ENCODE measurements at regions not wholly inside any gene's neighbourhood (a gene's known extent, or its start where the extent isn't known, plus 50 kb on each side); places are given as distances from the start of the nearest gene placed in this dataset.
"Not testable (repeated sequence)": the region's sequence is repeated elsewhere in the genome, so short reads cannot be mapped to it uniquely, and the experiment has no call there.

DNA sequence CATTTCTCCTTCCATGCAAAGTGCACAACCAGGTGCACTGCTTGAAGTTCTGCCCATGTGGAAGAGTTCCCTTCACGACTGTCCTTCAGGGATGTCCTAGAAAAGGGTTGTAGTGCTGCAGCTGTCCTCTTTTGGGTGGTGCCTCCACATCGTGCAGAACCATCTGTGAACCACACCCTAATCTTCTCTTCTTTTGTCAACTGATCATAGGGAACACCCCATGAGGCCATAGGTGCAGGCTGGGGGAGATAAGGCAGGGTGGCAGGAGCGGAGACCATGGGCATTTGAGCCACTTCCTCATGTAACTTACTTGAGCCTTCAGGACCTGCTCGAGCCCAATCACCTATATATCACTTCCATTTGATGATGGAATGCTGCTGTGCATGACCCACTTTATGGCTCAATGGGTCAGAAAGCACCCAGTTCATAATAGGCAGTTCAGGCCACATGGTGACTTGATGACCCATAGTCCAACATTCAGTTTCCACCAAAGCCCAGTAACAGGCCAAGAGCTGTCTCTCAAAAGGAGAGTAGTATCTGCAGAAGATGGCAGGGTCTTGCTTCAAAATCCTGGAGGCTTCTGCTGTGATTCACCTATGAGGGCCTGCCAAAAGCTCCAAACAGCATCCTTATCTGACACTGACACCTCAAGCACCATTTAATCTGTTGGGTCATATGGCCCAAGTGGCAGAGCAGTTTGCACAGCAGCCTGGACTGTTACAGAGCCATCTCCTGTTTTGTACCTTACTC is 84.7 kb upstream of the CYRIA start:
- no peak for DNase-seq (ENCODE audit: low spot score)

GRCh38 chr2:16748511-16749266 is 83.1 kb upstream of the CYRIA start:
- not testable (repeated sequence) for DNase-seq (ENCODE audit: low spot score)

DNA sequence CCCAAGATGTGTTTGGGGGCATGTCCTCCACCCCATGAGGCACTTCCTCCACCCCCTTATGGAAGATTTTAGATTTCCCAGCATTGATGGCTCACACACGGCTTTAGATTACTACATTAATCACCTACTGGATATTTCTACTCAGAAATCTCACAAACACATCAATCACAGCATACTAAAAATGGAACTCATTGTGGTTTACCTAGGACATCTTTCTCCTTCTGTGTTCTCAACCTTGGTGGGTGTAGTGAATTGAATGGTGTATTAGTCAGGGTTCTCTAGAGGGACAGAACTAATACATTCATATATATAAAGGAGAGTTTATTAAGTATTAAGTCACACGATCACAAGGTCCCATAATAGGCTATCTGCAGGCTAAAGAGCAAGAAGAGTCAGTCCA is 82.1 kb upstream of the CYRIA start:
- DNase-seq (ENCODE audit: low spot score), result no peak

GRCh38 chr2:16747257-16747656 is 81.6 kb upstream of the CYRIA start:
- no peak for DNase-seq (ENCODE audit: low spot score)

DNA sequence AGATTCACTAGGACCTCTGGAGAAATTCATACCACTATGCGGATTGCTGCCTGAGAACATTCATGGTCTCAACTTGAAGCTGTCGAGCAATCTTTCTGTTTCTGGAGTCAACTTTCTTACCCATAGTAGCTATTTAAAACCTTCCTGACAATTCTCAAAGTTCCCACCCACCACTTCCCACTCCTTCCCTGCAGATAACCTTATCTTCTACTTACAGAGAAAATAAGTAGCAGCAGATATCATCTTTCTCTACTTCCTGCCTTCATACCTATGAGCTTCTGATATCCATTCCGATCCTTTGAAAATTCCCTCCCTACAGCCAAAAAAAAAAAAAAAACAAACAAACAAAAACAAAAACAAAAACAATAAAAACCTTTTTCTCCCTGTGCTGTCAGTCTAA is 81.2 kb upstream of the CYRIA start:
- DNase-seq (ENCODE audit: low spot score), result no peak

DNA sequence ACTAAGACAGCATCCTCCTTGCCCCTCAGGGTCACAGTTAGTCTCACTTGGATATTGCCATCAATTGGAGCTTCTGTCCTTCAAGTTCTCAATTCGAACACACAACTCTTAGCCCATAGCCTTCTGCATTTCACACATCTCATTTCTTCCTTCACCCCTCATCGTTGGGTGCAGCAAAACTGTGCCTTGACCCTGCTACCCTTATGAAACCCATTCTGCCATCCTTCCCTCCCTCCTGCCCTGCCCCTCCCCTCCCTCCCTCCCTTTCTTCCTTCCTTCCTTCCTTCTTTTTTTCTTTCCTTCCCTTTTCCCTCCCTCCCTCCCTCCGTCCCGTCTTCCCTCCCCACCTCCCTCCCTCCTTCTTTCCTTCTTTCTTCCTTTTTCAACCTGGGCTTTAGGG is 80.7 kb upstream of the CYRIA start:
- DNase-seq (ENCODE audit: low spot score), result no peak

DNA sequence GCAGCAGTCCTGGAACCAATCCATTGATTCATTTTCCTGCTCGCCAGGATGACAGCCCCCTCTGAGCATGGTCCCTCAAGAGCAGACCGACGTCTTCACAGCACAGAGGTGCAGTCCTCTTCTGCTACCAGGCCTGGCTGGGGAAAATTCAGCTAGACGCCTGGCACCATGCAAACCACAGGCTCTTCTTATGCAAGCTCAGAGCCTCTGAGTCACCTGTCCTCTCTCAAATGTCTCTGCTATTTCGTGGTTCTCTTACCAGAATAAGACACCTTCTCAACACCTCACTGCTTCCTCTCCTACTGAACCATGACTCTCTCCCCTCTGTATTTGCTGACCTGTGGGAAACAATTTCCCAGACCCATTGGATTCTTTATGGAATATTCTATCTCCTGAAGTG is 79.8 kb upstream of the CYRIA start:
- DNase-seq (ENCODE audit: low spot score), result peak; percentile 6

DNA sequence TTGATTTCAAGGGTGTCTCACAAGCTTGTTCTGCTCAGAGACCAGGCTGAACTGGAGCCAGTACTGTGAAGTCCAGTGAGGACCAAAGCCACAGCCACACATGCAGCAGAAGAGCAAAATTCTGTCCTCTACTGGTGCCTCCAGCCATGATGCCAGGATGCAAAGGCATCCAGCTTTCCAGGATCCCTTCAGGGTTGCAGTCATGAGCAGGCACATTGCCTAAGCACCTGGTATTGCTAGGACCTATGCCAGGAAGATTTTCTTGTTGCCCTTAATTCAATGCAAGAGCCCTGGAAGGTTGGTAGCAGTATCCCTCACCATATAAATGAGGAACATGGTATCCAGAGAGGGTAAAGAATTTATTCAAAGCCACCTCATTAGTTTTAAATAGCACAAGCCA is 78.9 kb upstream of the CYRIA start:
- DNase-seq (ENCODE audit: low spot score), result no peak

- no peak for DNase-seq (ENCODE audit: low spot score)
Measured at GRCh38 chr2:16742026-16742425, 76.4 kb upstream of the CYRIA start.

DNA sequence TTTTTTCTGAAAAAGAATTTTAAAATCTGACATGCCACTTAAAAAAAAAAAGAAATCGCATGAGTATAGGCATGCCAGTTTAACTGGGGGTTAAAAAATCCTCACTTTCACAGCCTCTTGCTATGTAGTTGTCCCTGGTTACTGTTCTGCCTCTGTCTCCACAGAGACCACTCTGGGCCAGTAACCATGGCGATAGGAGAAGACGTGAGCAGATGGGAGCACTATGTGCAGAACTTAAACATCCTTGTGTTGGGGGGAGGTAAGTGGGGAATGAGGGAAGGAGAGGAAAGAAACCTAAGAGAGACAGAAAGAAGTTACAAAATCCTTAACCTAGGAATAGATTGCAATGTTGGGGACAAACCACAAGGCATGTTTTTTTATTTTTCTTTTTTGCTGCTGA is 75.9 kb upstream of the CYRIA start:
- DNase-seq (ENCODE audit: low spot score), result no peak

GRCh38 chr2:16739778-16740581 is 74.3 kb upstream of the CYRIA start:
- DNase-seq (ENCODE audit: low spot score), result no peak

DNA sequence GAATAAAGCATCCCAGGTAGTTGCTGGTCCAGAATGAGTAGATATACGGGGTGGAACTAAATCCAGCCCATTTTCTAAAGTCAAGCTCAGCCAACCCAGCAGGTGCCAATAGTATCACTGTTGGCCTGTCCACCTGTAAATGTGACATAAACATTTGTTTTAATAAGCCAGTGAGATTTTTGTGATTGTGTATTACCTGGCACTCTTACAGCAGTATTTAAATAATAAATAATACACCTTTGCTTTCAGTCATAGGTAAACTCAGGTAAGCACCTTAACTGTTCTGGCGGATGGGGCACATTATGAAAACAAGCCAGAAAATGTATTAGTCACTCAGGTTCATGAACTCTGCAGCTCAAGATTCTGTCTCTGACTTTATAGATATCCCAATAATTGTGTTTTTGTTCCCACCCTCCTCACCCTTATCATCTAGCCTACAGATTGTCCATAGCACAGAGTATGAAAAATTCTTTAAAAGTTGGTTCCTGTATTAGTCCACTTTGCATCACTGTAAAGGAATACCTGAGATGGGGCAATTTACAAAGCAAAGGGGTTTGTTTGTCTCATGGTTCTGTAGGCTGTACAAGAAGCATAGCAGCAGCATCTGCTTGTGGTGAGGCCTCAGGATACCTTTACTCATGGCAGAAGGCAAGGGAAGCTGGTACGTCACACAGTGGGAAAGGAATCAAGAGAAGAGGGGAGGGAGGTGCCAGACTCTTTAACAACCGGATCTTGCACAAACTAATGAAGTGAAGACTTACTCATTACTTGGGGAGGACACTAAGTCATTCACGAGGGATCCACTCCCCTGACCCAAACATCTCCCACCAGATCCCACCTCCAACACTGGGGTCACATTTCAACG is 73.0 kb upstream of the CYRIA start:
- no peak for DNase-seq (ENCODE audit: low spot score)

- DNase-seq (ENCODE audit: low spot score), result peak; percentile 41
Measured at GRCh38 chr2:16737812-16738211, 72.2 kb upstream of the CYRIA start.

DNA sequence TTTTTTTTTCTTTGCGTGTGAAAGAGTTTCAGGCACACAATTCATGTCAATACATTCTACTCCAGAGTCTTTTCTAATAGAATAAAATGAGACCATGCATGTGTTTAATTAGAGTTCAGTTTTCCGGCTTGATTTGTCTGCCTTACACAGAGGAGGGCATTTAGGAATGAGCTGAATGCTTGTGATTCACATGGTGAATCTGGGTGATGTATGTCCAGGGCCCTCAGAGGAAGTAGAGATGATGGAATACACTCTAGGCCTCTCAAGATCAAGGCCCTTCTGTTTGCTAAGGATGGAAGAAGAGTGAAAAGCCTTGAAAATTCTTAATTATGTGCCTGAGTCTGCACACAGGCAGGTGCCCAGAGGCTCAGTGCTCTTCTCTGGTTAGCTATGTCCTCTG is 71.0 kb upstream of the CYRIA start:
- DNase-seq (ENCODE audit: low spot score), result no peak

- no peak for DNase-seq (ENCODE audit: low spot score)
Measured at GRCh38 chr2:16729335-16729734, 63.7 kb upstream of the CYRIA start.

- DNase-seq (ENCODE audit: low spot score), result no peak
Measured at GRCh38 chr2:16728351-16729136, 62.9 kb upstream of the CYRIA start.

- not testable (repeated sequence) for DNase-seq (ENCODE audit: low spot score)
Measured at GRCh38 chr2:16727849-16728248, 62.2 kb upstream of the CYRIA start.

GRCh38 chr2:16727256-16727655 is 61.6 kb upstream of the CYRIA start:
- no peak for DNase-seq (ENCODE audit: low spot score)

DNA sequence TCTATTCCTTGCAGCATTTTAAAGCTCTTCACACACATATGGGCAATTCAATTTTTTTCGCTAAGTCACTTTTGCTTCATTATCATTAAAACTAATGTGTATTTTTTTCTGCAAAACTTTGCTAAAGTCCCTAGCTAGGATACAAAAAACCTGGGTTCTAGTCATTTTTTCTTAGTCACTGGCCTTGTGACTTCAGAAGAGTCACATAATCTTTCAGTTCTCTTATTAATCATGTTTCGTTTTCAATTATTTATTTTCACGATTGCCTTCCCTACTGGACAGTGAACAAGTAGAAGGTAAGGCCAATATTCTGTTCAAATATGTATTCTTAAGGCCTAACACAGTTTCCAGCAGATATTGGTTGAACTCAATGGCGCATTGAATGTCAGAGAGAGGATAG is 60.9 kb upstream of the CYRIA start:
- DNase-seq (ENCODE audit: low spot score), result no peak

DNA sequence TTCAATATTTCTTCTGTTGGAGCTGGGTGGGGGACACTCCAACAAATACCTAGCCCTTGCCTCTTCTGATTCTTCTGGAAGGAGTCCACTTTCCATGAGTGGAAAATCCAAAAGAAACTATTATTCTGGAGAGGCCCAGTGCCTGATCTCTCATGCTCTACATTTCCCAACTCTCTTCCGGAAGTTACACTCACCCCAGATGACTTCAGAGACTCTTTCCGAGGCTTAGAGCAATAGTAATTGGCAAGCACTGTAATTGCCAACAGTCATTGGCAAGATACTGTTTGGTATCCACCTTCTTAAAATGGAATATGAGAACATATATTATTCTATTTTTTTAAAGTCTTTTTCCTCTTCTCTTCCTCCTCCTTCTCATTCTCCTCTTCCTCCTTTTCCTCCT is 60.5 kb upstream of the CYRIA start:
- no peak for DNase-seq (ENCODE audit: low spot score)

- no peak for DNase-seq (ENCODE audit: low spot score)
Measured at GRCh38 chr2:16725549-16725948, 59.9 kb upstream of the CYRIA start.
